ENCODE measurements at regions not wholly inside any gene's neighbourhood (a gene's known extent, or its start where the extent isn't known, plus 50 kb on each side); places are given as distances from the start of the nearest gene placed in this dataset.

DNA sequence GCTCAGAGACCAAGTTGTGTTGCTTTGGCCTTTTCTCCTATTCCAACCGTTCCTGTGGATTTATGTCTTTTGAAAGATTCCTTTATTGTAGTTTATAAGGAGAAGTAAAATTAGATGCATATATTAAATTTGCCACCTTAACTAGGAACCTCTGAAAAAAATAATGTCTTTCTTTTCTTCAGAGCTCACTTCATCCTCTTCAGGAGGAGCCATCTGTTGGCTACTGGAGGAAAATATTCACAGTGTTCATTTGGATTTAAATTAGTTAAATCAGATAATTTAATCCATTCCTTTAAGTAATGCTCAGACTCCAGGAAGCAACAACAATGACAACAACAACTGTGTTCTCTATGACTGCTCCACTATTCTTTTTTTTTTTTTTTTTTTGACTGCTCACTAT lies 164.0 kb downstream of the FASLG start (continued):
- TF ChIP-seq ELK1 (IDR thresholded peaks at IDR 0.05; ENCODE audit: borderline replicate concordance, low read depth, low read length), result no peak
- TF ChIP-seq MXI1 (IDR thresholded peaks at IDR 0.05; ENCODE audit: borderline replicate concordance, low read depth, low read length), result no peak

GRCh38 chr1:172823534-172823933 lies 164.6 kb downstream of the FASLG start:
- Histone ChIP-seq H3K27ac (ENCODE audit: insufficient read depth, low read length) (0 out of 2 replicates have a peak overlapping the region, but pooled peaks have one; percentile 11), H3K27me3 (ENCODE audit: control insufficient read depth, insufficient read depth, low read length) (no peaks in the 10 kb centered on the region), H3K4ac (ENCODE audit: low read depth, low read length) (peak overlapping the region; percentile 63), H3K79me1 (ENCODE audit: low read depth in 1 of 2, low read length in 2 of 2) (peaks cover 0 to 3% of the 10 kb centered on the region in 2 experiments; a peak in 1 of 4 replicates), H2BK120ac (ENCODE audit: low read depth, low read length) (peak overlapping the region; percentile 78; the same call in 1 of the 2 replicates), H3K18ac (ENCODE audit: low read depth, low read length) (peak overlapping the region; percentile 87), H2BK5ac (ENCODE audit: low read depth, low read length, poor library complexity, severe bottlenecking) (peak overlapping the region; percentile 52), H3K4me2 (ENCODE audit: low read depth, low read length) (no peak overlapping the region), H3K56ac (ENCODE audit: extremely low read depth, insufficient read depth, low read length) (no peak overlapping the region), H2AK5ac (ENCODE audit: low read depth, low read length) (peak overlapping the region; percentile 80; the same call in 1 of the 2 replicates), H3K9ac (ENCODE audit: low read depth, low read length) (no peak overlapping the region), H3K9me3 (ENCODE audit: control insufficient read depth, insufficient read depth, low read length) (no peaks in the 10 kb centered on the region), H4K5ac (ENCODE audit: low read depth, low read length) (peak overlapping the region; percentile 2; the same call in 1 of the 2 replicates), H4K20me1 (ENCODE audit: insufficient read depth, low read length) (no peaks in the 10 kb centered on the region), H4K8ac (ENCODE audit: low read depth in 2 of 2, low read length in 2 of 2) (peak overlapping the region in 1 of 2 experiments; percentile 47; a peak in 3 of 4 replicates), H3K14ac (replicated peaks; ENCODE audit: low read depth, low read length) (peak overlapping the region; percentile 39), H3K4me3 (ENCODE audit: insufficient read depth, low read depth, low read length) (no peak overlapping the region), H2AK9ac (replicated peaks; ENCODE audit: low read depth, low read length, poor library complexity) (peak overlapping the region; percentile 10), H2BK15ac (ENCODE audit: low read depth, low read length) (peak overlapping the region; percentile 16; the same call in 2 of the 3 replicates), H3K4me1 (ENCODE audit: control insufficient read depth, insufficient read depth, low read length) (peaks cover 15% of the 10 kb centered on the region), H2BK20ac (ENCODE audit: low read depth, low read length) (peak overlapping the region; percentile 55), H4K91ac (ENCODE audit: insufficient read depth, low read depth, low read length) (peak overlapping the region; percentile 40; the same call in 1 of the 2 replicates), H3K23ac (ENCODE audit: low read depth, low read length) (no peak overlapping the region), H3K9me1 (ENCODE audit: insufficient read depth, low read length) (peaks cover 17% of the 10 kb centered on the region), H2AFZ (replicated peaks; ENCODE audit: low read length, poor library complexity) (peak overlapping the region; percentile 56), H3K36me3 (ENCODE audit: control insufficient read depth, insufficient read depth, low read length) (no peaks in the 10 kb centered on the region)
- ATAC-seq (ENCODE audit: low read depth) (peak; percentile 6), DNase-seq (peak; percentile 68)
- no TSS peak for BruUV-seq (replicated peaks)
- CTCF ChIA-PET, result interaction anchor here (0.6 to 1.1 kb wide), 2 partner anchors 71 to 378 kb away, joined by 3 to 7 read pairs; no protein-coding TSS in a partner anchor
- POLR2A ChIA-PET (ENCODE audit: unreplicated experiment), result interaction anchor here (0.5 kb wide), 1 partner anchor 370 kb away, joined by 22 read pairs; no protein-coding TSS in a partner anchor
- dilution Hi-C loops (cut with HindIII; ENCODE audit: low sequenced_read_pairs, unreplicated experiment) (no loop called here), intact Hi-C loops (cut with micrococcal nuclease) (no loop called here), in situ Hi-C loops (cut with MboI; ENCODE audit: low sequenced_read_pairs) (loop anchor here (5.0 to 10.0 kb wide), 2 partner anchors 384 to 591 kb away; partner anchors contain the start of gene TNFSF4)
- no peak for TF ChIP-seq RFX5 (IDR thresholded peaks at IDR 0.05; ENCODE audit: low read depth, low read length)
- no peak for TF ChIP-seq MAZ (IDR thresholded peaks at IDR 0.05; ENCODE audit: borderline replicate concordance, low read depth, low read length)
- no peak for TF ChIP-seq CHD1 (IDR thresholded peaks at IDR 0.05; ENCODE audit: low read depth, low read length)
- TF ChIP-seq, protein P1, sequence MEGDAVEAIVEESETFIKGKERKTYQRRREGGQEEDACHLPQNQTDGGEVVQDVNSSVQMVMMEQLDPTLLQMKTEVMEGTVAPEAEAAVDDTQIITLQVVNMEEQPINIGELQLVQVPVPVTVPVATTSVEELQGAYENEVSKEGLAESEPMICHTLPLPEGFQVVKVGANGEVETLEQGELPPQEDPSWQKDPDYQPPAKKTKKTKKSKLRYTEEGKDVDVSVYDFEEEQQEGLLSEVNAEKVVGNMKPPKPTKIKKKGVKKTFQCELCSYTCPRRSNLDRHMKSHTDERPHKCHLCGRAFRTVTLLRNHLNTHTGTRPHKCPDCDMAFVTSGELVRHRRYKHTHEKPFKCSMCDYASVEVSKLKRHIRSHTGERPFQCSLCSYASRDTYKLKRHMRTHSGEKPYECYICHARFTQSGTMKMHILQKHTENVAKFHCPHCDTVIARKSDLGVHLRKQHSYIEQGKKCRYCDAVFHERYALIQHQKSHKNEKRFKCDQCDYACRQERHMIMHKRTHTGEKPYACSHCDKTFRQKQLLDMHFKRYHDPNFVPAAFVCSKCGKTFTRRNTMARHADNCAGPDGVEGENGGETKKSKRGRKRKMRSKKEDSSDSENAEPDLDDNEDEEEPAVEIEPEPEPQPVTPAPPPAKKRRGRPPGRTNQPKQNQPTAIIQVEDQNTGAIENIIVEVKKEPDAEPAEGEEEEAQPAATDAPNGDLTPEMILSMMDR (conservative IDR thresholded peaks at IDR 0.05; ENCODE audit: low read depth, low read length), result no peak
- no peak for TF ChIP-seq FOS (IDR thresholded peaks at IDR 0.05; ENCODE audit: low read depth, low read length)
- TF ChIP-seq SMC3 (IDR thresholded peaks at IDR 0.05; ENCODE audit: low read depth, low read length), result no peak
- no peak for TF ChIP-seq ELK1 (IDR thresholded peaks at IDR 0.05; ENCODE audit: borderline replicate concordance, low read depth, low read length)
- TF ChIP-seq POLR2A (IDR thresholded peaks at IDR 0.05; ENCODE audit: low read depth, low read length), result no peak
- no peak for TF ChIP-seq RAD21 (IDR thresholded peaks at IDR 0.05; ENCODE audit: low read length)
- TF ChIP-seq MAFK (IDR thresholded peaks at IDR 0.05; ENCODE audit: low read depth, low read length), result no peak
- no peak for TF ChIP-seq CEBPB (IDR thresholded peaks at IDR 0.05; ENCODE audit: low read depth, low read length)
- TF ChIP-seq RCOR1 (IDR thresholded peaks at IDR 0.05; ENCODE audit: insufficient replicate concordance, low read length), result no peak

Measured in IMR-90 (cell line).